SU-DHL-6 (cell line): ENCODE measurements at regions not wholly inside any gene's neighbourhood (a gene's known extent, or its start where the extent isn't known, plus 50 kb on each side); places are given as distances from the start of the nearest gene placed in this dataset.

Experiments
- EZH2phosphoT487 ChIP-seq: fragments of 200-600 bp; sonication (generic), shearing (Covaris generic); conservative IDR thresholded peaks from 2 replicates; pipeline ENCODE4 v1.6.1; 2018; ENCODE audit warnings: mild to moderate bottlenecking, antibody characterized with exemption, low read length, moderate library complexity, mixed read lengths
- TF ChIP-seq, protein P1 (sequence below): fragments of 200-600 bp; sonication (generic); IDR thresholded peaks from one replicate; pipeline ENCODE4 v1.5.1; 2017; ENCODE audit warnings: antibody characterized with exemption, mild to moderate bottlenecking, low read length, moderate library complexity; ENCODE audit not compliant: insufficient read depth, poor library complexity, severe bottlenecking

GRCh38 chr9:99387431-99387830, 165.3 kb downstream of the SEC61B start:
- TF ChIP-seq, protein P1, sequence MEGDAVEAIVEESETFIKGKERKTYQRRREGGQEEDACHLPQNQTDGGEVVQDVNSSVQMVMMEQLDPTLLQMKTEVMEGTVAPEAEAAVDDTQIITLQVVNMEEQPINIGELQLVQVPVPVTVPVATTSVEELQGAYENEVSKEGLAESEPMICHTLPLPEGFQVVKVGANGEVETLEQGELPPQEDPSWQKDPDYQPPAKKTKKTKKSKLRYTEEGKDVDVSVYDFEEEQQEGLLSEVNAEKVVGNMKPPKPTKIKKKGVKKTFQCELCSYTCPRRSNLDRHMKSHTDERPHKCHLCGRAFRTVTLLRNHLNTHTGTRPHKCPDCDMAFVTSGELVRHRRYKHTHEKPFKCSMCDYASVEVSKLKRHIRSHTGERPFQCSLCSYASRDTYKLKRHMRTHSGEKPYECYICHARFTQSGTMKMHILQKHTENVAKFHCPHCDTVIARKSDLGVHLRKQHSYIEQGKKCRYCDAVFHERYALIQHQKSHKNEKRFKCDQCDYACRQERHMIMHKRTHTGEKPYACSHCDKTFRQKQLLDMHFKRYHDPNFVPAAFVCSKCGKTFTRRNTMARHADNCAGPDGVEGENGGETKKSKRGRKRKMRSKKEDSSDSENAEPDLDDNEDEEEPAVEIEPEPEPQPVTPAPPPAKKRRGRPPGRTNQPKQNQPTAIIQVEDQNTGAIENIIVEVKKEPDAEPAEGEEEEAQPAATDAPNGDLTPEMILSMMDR, result no peak
- no peak for TF ChIP-seq EZH2phosphoT487
